Suppressor macrophage treated with lipopolysaccharide for 4 hours (primary cell): ENCODE measurements at regions not wholly inside any gene's neighbourhood (a gene's known extent, or its start where the extent isn't known, plus 50 kb on each side); places are given as distances from the start of the nearest gene placed in this dataset.
"Not testable (repeated sequence)": the region's sequence is repeated elsewhere in the genome, so short reads cannot be mapped to it uniquely, and the experiment has no call there.

Experiments used
- DNase-seq: peaks from one replicate; pipeline ENCODE4 v3.0.0-alpha.2; 2020

GRCh38 chr11:38392176-38392575 lies 1794.1 kb upstream of the RAG2 start:
- DNase-seq, result no peak

- DNase-seq, result no peak
Observed at GRCh38 chr11:38384568-38384967, 1786.5 kb upstream of the RAG2 start.

GRCh38 chr11:38365274-38365673 lies 1767.2 kb upstream of the RAG2 start:
- no peak for DNase-seq

- no peak for DNase-seq
Observed at GRCh38 chr11:38356255-38356654, 1758.2 kb upstream of the RAG2 start.

GRCh38 chr11:38345286-38345685 lies 1747.2 kb upstream of the RAG2 start:
- DNase-seq, result no peak

- DNase-seq, result not testable (repeated sequence)
Observed at GRCh38 chr11:38341612-38342011, 1743.6 kb upstream of the RAG2 start.

- no peak for DNase-seq
Observed at GRCh38 chr11:38339835-38340440, 1741.9 kb upstream of the RAG2 start.

- not testable (repeated sequence) for DNase-seq
Observed at GRCh38 chr11:38338022-38338421, 1740.0 kb upstream of the RAG2 start.

GRCh38 chr11:38332046-38332445 lies 1734.0 kb upstream of the RAG2 start:
- no peak for DNase-seq

GRCh38 chr11:38330578-38330977 lies 1732.5 kb upstream of the RAG2 start:
- no peak for DNase-seq

- no peak for DNase-seq
Observed at GRCh38 chr11:38323961-38324761, 1726.1 kb upstream of the RAG2 start.

GRCh38 chr11:38315151-38315550 lies 1717.1 kb upstream of the RAG2 start:
- DNase-seq, result no peak

- no peak for DNase-seq
Observed at GRCh38 chr11:38307455-38307854, 1709.4 kb upstream of the RAG2 start.

- no peak for DNase-seq
Observed at GRCh38 chr11:38305682-38306081, 1707.6 kb upstream of the RAG2 start.

- DNase-seq, result no peak
Observed at GRCh38 chr11:38304926-38305325, 1706.9 kb upstream of the RAG2 start.

- DNase-seq, result no peak
Observed at GRCh38 chr11:38302564-38302963, 1704.5 kb upstream of the RAG2 start.

GRCh38 chr11:38300570-38300969 lies 1702.5 kb upstream of the RAG2 start:
- DNase-seq, result no peak

- DNase-seq, result no peak
Observed at GRCh38 chr11:38296211-38296776, 1698.3 kb upstream of the RAG2 start.

- DNase-seq, result no peak
Observed at GRCh38 chr11:38282718-38283117, 1684.7 kb upstream of the RAG2 start.

- DNase-seq, result no peak
Observed at GRCh38 chr11:38278457-38279141, 1680.6 kb upstream of the RAG2 start.

- no peak for DNase-seq
Observed at GRCh38 chr11:38274031-38274430, 1676.0 kb upstream of the RAG2 start.

GRCh38 chr11:38272376-38272775 lies 1674.3 kb upstream of the RAG2 start:
- no peak for DNase-seq

- no peak for DNase-seq
Observed at GRCh38 chr11:38266691-38267090, 1668.7 kb upstream of the RAG2 start.

GRCh38 chr11:38256436-38256835 lies 1658.4 kb upstream of the RAG2 start:
- no peak for DNase-seq
